Panc1 (cell line): ENCODE measurements at regions not wholly inside any gene's neighbourhood (a gene's known extent, or its start where the extent isn't known, plus 50 kb on each side); places are given as distances from the start of the nearest gene placed in this dataset.

Experiments
- ATAC-seq: fragments of 200-7000 bp; cut with Tn5 transposase; 2 replicates; pipeline ENCODE4 v1.9.1; 2020; ENCODE audit warnings: mild to moderate bottlenecking, moderate library complexity
- BruUV-seq: library from RNA; stranded (reverse); fragments of 400-500 nt; replicated peaks from 2 replicates; lab custom pipeline; 2021; lab: Mats Ljungman, UMichigan
- CTCF ChIA-PET: fragments of 300-600 bp; sonication (Branson Sonifier 250); formaldehyde crosslinking; loops from one replicate; lab custom pipeline; 2022; ENCODE audit warnings: antibody characterized with exemption; lab: Charles Lee
- POLR2A ChIA-PET: fragments of 300-600 bp; sonication (Branson Sonifier 250); formaldehyde crosslinking; loops from one replicate; lab custom pipeline; 2022; ENCODE audit warnings: antibody characterized with exemption; lab: Charles Lee
- DNase-seq: peaks from one replicate; pipeline ENCODE4 v3.0.0-alpha.2; 2010; ENCODE audit warnings: low read depth, low spot score
- H3K27ac ChIP-seq: 2 replicates; pipeline ENCODE4 v1.5.1; 2011; ENCODE audit warnings: mild to moderate bottlenecking, low read length, inconsistent platforms
- H3K27me3 ChIP-seq: fragments of 200-500 bp; sonication (Bioruptor generic); 2 replicates; pipeline ENCODE4 v1.6.0; 2014; ENCODE audit warnings: low read length, inconsistent platforms; ENCODE audit not compliant: control insufficient read depth, insufficient read depth
- H3K36me3 ChIP-seq: fragments of 200-500 bp; sonication (Bioruptor generic); 2 replicates; pipeline ENCODE4 v1.5.1; 2014; ENCODE audit warnings: inconsistent platforms, mild to moderate bottlenecking, low read length, moderate library complexity; ENCODE audit not compliant: control insufficient read depth, insufficient read depth
- H3K4me1 ChIP-seq: 2 replicates; pipeline ENCODE4 v1.5.1; 2011; ENCODE audit warnings: inconsistent platforms, mild to moderate bottlenecking, low read length, moderate library complexity; ENCODE audit not compliant: control insufficient read depth, insufficient read depth
- H3K4me3 ChIP-seq, 2 experiments: 2 replicates each; pipeline ENCODE4 v1.5.1; 2011 to 2012; ENCODE audit warnings: low read depth in 2 of 2, low read length in 2 of 2, mild to moderate bottlenecking in 2 of 2, inconsistent platforms in 1 of 2, moderate library complexity in 1 of 2
- H3K9me3 ChIP-seq: fragments of 200-500 bp; sonication (Bioruptor generic); 2 replicates; pipeline ENCODE4 v1.5.1; 2014; ENCODE audit warnings: low read depth, mild to moderate bottlenecking, inconsistent platforms, low read length, moderate library complexity; ENCODE audit not compliant: control insufficient read depth, insufficient read depth
- CTCF ChIP-seq: fragments of 450-650 bp; IDR thresholded peaks from 2 replicates; pipeline ENCODE4 v1.5.1; 2017; ENCODE audit warnings: mild to moderate bottlenecking
- POLR2AphosphoS5 ChIP-seq: IDR thresholded peaks from 2 replicates; pipeline ENCODE4 v1.6.1; 2012; ENCODE audit warnings: mild to moderate bottlenecking, low read depth, low read length, moderate library complexity
- REST ChIP-seq, 2 experiments: IDR thresholded peaks; 2 replicates each; pipeline ENCODE4 v1.6.1; 2011 to 2012; ENCODE audit warnings: low read depth in 2 of 2, control low read depth in 1 of 2, low read length in 1 of 2, mild to moderate bottlenecking in 1 of 2, moderate library complexity in 1 of 2; ENCODE audit not compliant: insufficient read depth in 1 of 2
- SIN3A ChIP-seq: IDR thresholded peaks from 2 replicates; pipeline ENCODE4 v1.6.1; 2012; ENCODE audit warnings: low read depth, mild to moderate bottlenecking, low read length, moderate library complexity, borderline replicate concordance; ENCODE audit not compliant: insufficient read depth
- TCF7L2 ChIP-seq: IDR thresholded peaks from 2 replicates; pipeline ENCODE4 v1.6.1; 2011; ENCODE audit warnings: mild to moderate bottlenecking, low read depth, low read length, inconsistent platforms
- in situ Hi-C: cut with HindIII; loops from 2 replicates; pipeline ENCODE4 v1.10.0; 2016; ENCODE audit warnings: low sequenced_read_pairs, low pct_unique_long_range_greater_than_20kb
- intact Hi-C: fragments of 100-400 bp; cut with micrococcal nuclease; formaldehyde crosslinking; loops from one replicate; pipeline ENCODE4 v1.10.0; 2022; ENCODE audit not compliant: unreplicated experiment

GRCh38 chr14:29282169-29282568 lies 515.6 kb downstream of the FOXG1 start:
- DNase-seq (no peak), ATAC-seq (no peak)
- in situ Hi-C loops (no loop called here), intact Hi-C loops (no loop called here)
- Histone ChIP-seq H3K27me3 (no peaks in the 10 kb centered on the region), H3K4me3 (no peak overlapping the region), H3K27ac (no peak overlapping the region), H3K4me1 (no peaks in the 10 kb centered on the region), H3K36me3 (no peaks in the 10 kb centered on the region), H3K9me3 (no peaks in the 10 kb centered on the region)
- TF ChIP-seq TCF7L2 = no peak
- TF ChIP-seq POLR2AphosphoS5 = no peak
- TF ChIP-seq REST (IDR thresholded peaks at IDR 0.05; ENCODE audit: insufficient read depth in 1 of 2, low read depth in 2 of 2, low read length in 1 of 2) = no peak
- no peak for TF ChIP-seq SIN3A
- no peak for TF ChIP-seq CTCF
- ChIA-PET CTCF (no interaction called here), POLR2A (no interaction called here)
- BruUV-seq = no TSS peak

- POLR2A ChIA-PET = no interaction called here
- no TSS peak for BruUV-seq
- intact Hi-C loops = no loop called here
- DNase-seq (no peak), ATAC-seq (no peak)
- Histone ChIP-seq H3K27ac (no peak overlapping the region), H3K4me3 (no peak overlapping the region), H3K9me3 (no peaks in the 10 kb centered on the region), H3K27me3 (no peaks in the 10 kb centered on the region), H3K4me1 (no peaks in the 10 kb centered on the region), H3K36me3 (no peaks in the 10 kb centered on the region)
- TF ChIP-seq REST (IDR thresholded peaks at IDR 0.05; ENCODE audit: insufficient read depth in 1 of 2, low read depth in 2 of 2, low read length in 1 of 2) (no peak), TCF7L2 (no peak), POLR2AphosphoS5 (no peak), SIN3A (no peak), CTCF (no peak)
- CTCF ChIA-PET = no interaction called here
- in situ Hi-C loops = no loop called here
Measured at GRCh38 chr14:29290441-29290840, 523.9 kb downstream of the FOXG1 start.
